ENCODE measurements at regions not wholly inside any gene's neighbourhood (a gene's known extent, or its start where the extent isn't known, plus 50 kb on each side); places are given as distances from the start of the nearest gene placed in this dataset.

GRCh38 chr17:79295307-79295706 is 220.7 kb downstream of the ENGASE start:
- no peak for TF ChIP-seq POLR2AphosphoS5 (IDR thresholded peaks at IDR 0.05; ENCODE audit: low read depth, low read length)
- no peak for TF ChIP-seq SIN3A (IDR thresholded peaks at IDR 0.05; ENCODE audit: borderline replicate concordance, insufficient read depth, low read depth, low read length)
- no peak for TF ChIP-seq CTCF (IDR thresholded peaks at IDR 0.05)
- TF ChIP-seq REST (IDR thresholded peaks at IDR 0.05; ENCODE audit: insufficient read depth in 1 of 2, low read depth in 2 of 2, low read length in 1 of 2) = no peak
